HepG2 (cell line): ENCODE measurements at regions not wholly inside any gene's neighbourhood (a gene's known extent, or its start where the extent isn't known, plus 50 kb on each side); places are given as distances from the start of the nearest gene placed in this dataset.

Source experiments
- ATAC-seq: fragments of 200-7000 bp; cut with Tn5 transposase; 3 replicates; pipeline ENCODE4 v1.9.1; 2020; ENCODE audit warnings: mild to moderate bottlenecking, moderate library complexity
- BruUV-seq: library from RNA; stranded (reverse); fragments of 400-500 nt; replicated peaks from 2 replicates; lab custom pipeline; 2021; lab: Mats Ljungman, UMichigan
- CTCF ChIA-PET: fragments of 300-600 bp; formaldehyde crosslinking; extraction: SDS; loops from one replicate; lab custom pipeline; 2021; ENCODE audit warnings: low total read pairs, inconsistent platforms, low intra/inter-chr PET ratio; lab: Yijun Ruan, JAX
- POLR2A ChIA-PET: fragments of 350-600 bp; sonication (Branson Sonifier 250); formaldehyde crosslinking; loops from one replicate; lab custom pipeline; 2020; ENCODE audit warnings: antibody characterized with exemption, inconsistent platforms; lab: Yijun Ruan, JAX
- DNase-seq: peaks from one replicate; pipeline ENCODE4 v3.0.0-alpha.2; 2015; ENCODE audit warnings: low spot score
- FAIRE-seq: peaks from 3 replicates; lab custom pipeline; 2011; peaks lifted over from hg19 to GRCh38; lab: Jason Lieb, UNC
- H2AFZ ChIP-seq: one replicate; pipeline ENCODE4 v1.6.1; 2011; ENCODE audit warnings: low read length, inconsistent platforms
- H3K27ac ChIP-seq: fragments of 300-600 bp; 3 replicates; pipeline ENCODE4 v1.8.0; 2011; ENCODE audit warnings: mixed run types, mild to moderate bottlenecking, mixed read lengths, low read length, inconsistent platforms; ENCODE audit not compliant: insufficient read depth; ENCODE audit errors: extremely low read length
- H3K27me3 ChIP-seq, 2 experiments: fragments of 200-600 bp in 1 of 2; 2 replicates in 1 of 2; 3 replicates in 1 of 2; pipeline versions ENCODE4 v1.6.0 to v1.8.0; 2011; ENCODE audit warnings: low read length in 2 of 2, mild to moderate bottlenecking in 2 of 2, moderate library complexity in 2 of 2, inconsistent platforms in 1 of 2; ENCODE audit not compliant: insufficient read depth in 2 of 2, control insufficient read depth in 1 of 2
- H3K36me3 ChIP-seq, 2 experiments: fragments of 200-600 bp in 1 of 2; replicated peaks in 1 of 2; 2 replicates in 1 of 2; 3 replicates in 1 of 2; pipeline versions ENCODE4 v1.5.1 to v1.8.0; 2011; ENCODE audit warnings: low read length in 2 of 2, inconsistent platforms in 1 of 2; ENCODE audit not compliant: insufficient read depth in 2 of 2, control insufficient read depth in 1 of 2
- H3K4me1 ChIP-seq: 2 replicates; pipeline ENCODE4 v1.5.1; 2012; ENCODE audit warnings: low read length, inconsistent platforms; ENCODE audit not compliant: insufficient read depth
- H3K4me2 ChIP-seq: 2 replicates; pipeline ENCODE4 v1.6.0; 2011; ENCODE audit warnings: low read depth, low read length, inconsistent platforms
- H3K4me3 ChIP-seq, 3 experiments: fragments of 200-600 bp in 1 of 3; sonication (generic), shearing (Covaris generic) in 1 of 3; replicated peaks in 1 of 3; 2 replicates each; pipeline ENCODE4 v1.5.1; 2011 to 2016; ENCODE audit warnings: low read length in 3 of 3, inconsistent platforms in 2 of 3, low read depth in 2 of 3, mild to moderate bottlenecking in 2 of 3, control low read depth in 1 of 3, mixed read lengths in 1 of 3; ENCODE audit not compliant: insufficient read depth in 1 of 3
- H3K79me2 ChIP-seq: one replicate; pipeline ENCODE4 v1.6.1; 2011; ENCODE audit warnings: low read length, inconsistent platforms; ENCODE audit not compliant: insufficient read depth
- H3K9ac ChIP-seq: 2 replicates; pipeline ENCODE4 v1.6.0; 2011; ENCODE audit warnings: mild to moderate bottlenecking, low read depth, low read length, inconsistent platforms; ENCODE audit not compliant: insufficient read depth
- H3K9me3 ChIP-seq: 2 replicates; pipeline ENCODE4 v1.5.1; 2012; ENCODE audit warnings: mild to moderate bottlenecking, low read length
- H4K20me1 ChIP-seq: 2 replicates; pipeline ENCODE4 v1.6.0; 2011; ENCODE audit warnings: inconsistent platforms, mild to moderate bottlenecking, low read length, moderate library complexity; ENCODE audit not compliant: insufficient read depth
- ARNTL ChIP-seq: sonication (generic); formaldehyde crosslinking; IDR thresholded peaks from 2 replicates; pipeline ENCODE4 v1.4.0; 2020; ENCODE audit warnings: mild to moderate bottlenecking, missing genetic modification reagents
- MBNL3 ChIP-seq: fragments of 250-450 bp; sonication (Bioruptor Pico); conservative IDR thresholded peaks from 2 replicates; pipeline ENCODE4 v1.8.0; 2022; ENCODE audit warnings: mild to moderate bottlenecking, inconsistent platforms
- NFRKB ChIP-seq: fragments of 450-650 bp; IDR thresholded peaks from 2 replicates; pipeline ENCODE4 v1.6.1; 2017
- POGZ ChIP-seq: sonication (generic); formaldehyde crosslinking; IDR thresholded peaks from 2 replicates; pipeline ENCODE4 v1.4.0; 2020; ENCODE audit warnings: mild to moderate bottlenecking, missing genetic modification reagents
- WGBS: methylation state at CpG from one replicate; pipeline ENCODE4 v1.1.6; 2017; ENCODE audit warnings: low lambda C conversion rate; 5-methylcytosine and 5-hydroxymethylcytosine counted together
- in situ Hi-C: cut with HindIII; loops from 2 replicates; pipeline ENCODE4 v1.10.0; 2017; ENCODE audit warnings: low pct_unique_long_range_greater_than_20kb; ENCODE audit not compliant: extremely low pct_ligation_motif_present
- intact Hi-C: fragments of 100-400 bp; cut with micrococcal nuclease; formaldehyde crosslinking; loops from one replicate; pipeline ENCODE4 v1.10.0; 2022; ENCODE audit not compliant: unreplicated experiment
- TF ChIP-seq, protein P1 (sequence below): sonication (generic); formaldehyde crosslinking; IDR thresholded peaks from 2 replicates; pipeline ENCODE4 v1.4.0; 2020; ENCODE audit warnings: mild to moderate bottlenecking, missing genetic modification reagents
- TF ChIP-seq, protein P2 (sequence below): sonication (generic); formaldehyde crosslinking; conservative IDR thresholded peaks from 2 replicates; pipeline ENCODE4 v1.8.0; 2022; ENCODE audit warnings: mild to moderate bottlenecking, moderate library complexity, missing genetic modification reagents

DNA sequence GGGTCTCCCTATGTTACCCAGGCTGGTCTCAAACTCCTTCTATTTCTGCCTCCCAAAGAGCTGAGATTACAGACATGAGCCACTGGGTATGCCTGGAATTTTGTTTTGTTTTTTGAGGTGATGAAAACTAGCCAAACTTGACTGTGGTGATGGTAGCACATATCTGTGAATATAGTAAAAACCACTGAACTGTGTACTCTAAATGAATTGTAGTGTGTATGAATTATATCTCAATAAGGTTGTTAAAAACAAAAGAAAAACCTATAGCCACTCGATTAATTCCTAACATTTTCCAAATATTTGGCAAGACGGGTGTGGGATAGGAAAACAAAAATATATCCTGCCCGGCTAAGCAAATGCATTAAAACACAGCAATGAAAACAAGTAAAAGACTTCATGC, 1302.3 kb upstream of the CHAC2 start:
- H4K20me1 ChIP-seq, result no peaks in the 10 kb centered on the region
- no peak overlapping the region for H3K9ac ChIP-seq
- ATAC-seq (no peak), FAIRE-seq (no peak), DNase-seq (no peak)
- H2AFZ ChIP-seq, result no peak overlapping the region
- no TSS peak for BruUV-seq
- H3K27ac ChIP-seq, result no peak overlapping the region
- no peaks in the 10 kb centered on the region for H3K79me2 ChIP-seq
- H3K4me1 ChIP-seq, result no peaks in the 10 kb centered on the region
- ChIA-PET CTCF (no interaction called here), POLR2A (no interaction called here)
- no peak for TF ChIP-seq MBNL3 (CRISPR knock-in tag)
- H3K4me2 ChIP-seq, result no peak overlapping the region
- in situ Hi-C loops, result no loop called here
- peaks cover 63% of the 10 kb centered on the region for H3K9me3 ChIP-seq
- no peak overlapping the region for H3K4me3 ChIP-seq
- H3K36me3 ChIP-seq, result no peaks in the 10 kb centered on the region
- intact Hi-C loops, result no loop called here
- no peaks in the 10 kb centered on the region for H3K27me3 ChIP-seq
- 2% methylated on average over 3 of the region's 3 CpGs for WGBS

DNA sequence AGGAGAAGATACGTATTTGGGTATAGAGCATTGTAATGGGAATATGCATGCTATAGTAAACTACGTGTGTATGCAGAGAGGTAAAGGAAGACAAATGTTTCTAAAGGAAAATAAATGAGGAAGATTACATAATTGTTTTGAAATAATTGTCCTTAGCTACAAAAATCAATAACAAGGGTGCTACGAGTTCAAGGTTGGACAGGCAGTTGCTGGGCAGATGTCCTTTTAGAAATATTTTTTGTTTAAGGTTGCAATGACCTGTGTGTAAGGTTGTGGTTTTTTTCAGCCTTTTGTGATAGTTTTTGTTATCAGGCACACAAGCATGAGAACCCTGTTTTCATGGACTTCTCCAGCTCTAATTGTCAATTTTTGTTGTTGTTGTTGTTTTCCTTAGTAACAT, 1304.1 kb upstream of the CHAC2 start:
- no peaks in the 10 kb centered on the region for H4K20me1 ChIP-seq
- no peak overlapping the region for H3K9ac ChIP-seq
- no peak overlapping the region for H3K27ac ChIP-seq
- H3K9me3 ChIP-seq, result peaks cover 51% of the 10 kb centered on the region
- H3K4me3 ChIP-seq, result no peak overlapping the region
- H2AFZ ChIP-seq, result no peak overlapping the region
- in situ Hi-C loops (no loop called here), intact Hi-C loops (no loop called here)
- H3K79me2 ChIP-seq, result no peaks in the 10 kb centered on the region
- ATAC-seq, result no peak
- no peak for DNase-seq
- H3K4me1 ChIP-seq, result no peaks in the 10 kb centered on the region
- FAIRE-seq, result no peak
- H3K27me3 ChIP-seq, result no peaks in the 10 kb centered on the region
- no peaks in the 10 kb centered on the region for H3K36me3 ChIP-seq
- BruUV-seq, result no TSS peak
- ChIA-PET POLR2A (no interaction called here), CTCF (no interaction called here)
- 2% methylated on average over 3 of the region's 3 CpGs for WGBS
- no peak for TF ChIP-seq ARNTL
- TF ChIP-seq, protein P1, sequence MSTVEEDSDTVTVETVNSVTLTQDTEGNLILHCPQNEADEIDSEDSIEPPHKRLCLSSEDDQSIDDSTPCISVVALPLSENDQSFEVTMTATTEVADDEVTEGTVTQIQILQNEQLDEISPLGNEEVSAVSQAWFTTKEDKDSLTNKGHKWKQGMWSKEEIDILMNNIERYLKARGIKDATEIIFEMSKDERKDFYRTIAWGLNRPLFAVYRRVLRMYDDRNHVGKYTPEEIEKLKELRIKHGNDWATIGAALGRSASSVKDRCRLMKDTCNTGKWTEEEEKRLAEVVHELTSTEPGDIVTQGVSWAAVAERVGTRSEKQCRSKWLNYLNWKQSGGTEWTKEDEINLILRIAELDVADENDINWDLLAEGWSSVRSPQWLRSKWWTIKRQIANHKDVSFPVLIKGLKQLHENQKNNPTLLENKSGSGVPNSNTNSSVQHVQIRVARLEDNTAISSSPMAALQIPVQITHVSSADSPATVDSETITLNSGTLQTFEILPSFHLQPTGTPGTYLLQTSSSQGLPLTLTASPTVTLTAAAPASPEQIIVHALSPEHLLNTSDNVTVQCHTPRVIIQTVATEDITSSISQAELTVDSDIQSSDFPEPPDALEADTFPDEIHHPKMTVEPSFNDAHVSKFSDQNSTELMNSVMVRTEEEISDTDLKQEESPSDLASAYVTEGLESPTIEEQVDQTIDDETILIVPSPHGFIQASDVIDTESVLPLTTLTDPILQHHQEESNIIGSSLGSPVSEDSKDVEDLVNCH (CRISPR knock-in tag), result no peak
- TF ChIP-seq, protein P2, sequence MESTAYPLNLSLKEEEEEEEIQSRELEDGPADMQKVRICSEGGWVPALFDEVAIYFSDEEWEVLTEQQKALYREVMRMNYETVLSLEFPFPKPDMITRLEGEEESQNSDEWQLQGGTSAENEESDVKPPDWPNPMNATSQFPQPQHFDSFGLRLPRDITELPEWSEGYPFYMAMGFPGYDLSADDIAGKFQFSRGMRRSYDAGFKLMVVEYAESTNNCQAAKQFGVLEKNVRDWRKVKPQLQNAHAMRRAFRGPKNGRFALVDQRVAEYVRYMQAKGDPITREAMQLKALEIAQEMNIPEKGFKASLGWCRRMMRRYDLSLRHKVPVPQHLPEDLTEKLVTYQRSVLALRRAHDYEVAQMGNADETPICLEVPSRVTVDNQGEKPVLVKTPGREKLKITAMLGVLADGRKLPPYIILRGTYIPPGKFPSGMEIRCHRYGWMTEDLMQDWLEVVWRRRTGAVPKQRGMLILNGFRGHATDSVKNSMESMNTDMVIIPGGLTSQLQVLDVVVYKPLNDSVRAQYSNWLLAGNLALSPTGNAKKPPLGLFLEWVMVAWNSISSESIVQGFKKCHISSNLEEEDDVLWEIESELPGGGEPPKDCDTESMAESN (CRISPR knock-in tag), result no peak
- no peak for TF ChIP-seq POGZ (CRISPR knock-in tag)
- TF ChIP-seq NFRKB, result no peak
- H3K4me2 ChIP-seq, result no peak overlapping the region
